ENCODE measurements at regions not wholly inside any gene's neighbourhood (a gene's known extent, or its start where the extent isn't known, plus 50 kb on each side); places are given as distances from the start of the nearest gene placed in this dataset.
"Not testable (repeated sequence)": the region's sequence is repeated elsewhere in the genome, so short reads cannot be mapped to it uniquely, and the experiment has no call there.

GRCh38 chr1:196060539-196060938, 547.7 kb downstream of the KCNT2 start:
- no peak overlapping the region for H3K4me3 ChIP-seq (ENCODE audit: low read length)
- H3K9me3 ChIP-seq (ENCODE audit: low read depth, low read length): no peaks in the 10 kb centered on the region
- H3K4me1 ChIP-seq (ENCODE audit: insufficient read depth, low read length): no peaks in the 10 kb centered on the region
- no peaks in the 10 kb centered on the region for H3K27me3 ChIP-seq (ENCODE audit: insufficient read depth, low read length)

GRCh38 chr1:196059210-196059609, 549.0 kb downstream of the KCNT2 start:
- Histone ChIP-seq H3K27me3 (ENCODE audit: insufficient read depth, low read length) (no peaks in the 10 kb centered on the region), H3K4me3 (ENCODE audit: low read length) (no peak overlapping the region), H3K4me1 (ENCODE audit: insufficient read depth, low read length) (no peaks in the 10 kb centered on the region), H3K9me3 (ENCODE audit: low read depth, low read length) (no peaks in the 10 kb centered on the region)

- Histone ChIP-seq H3K4me3 (ENCODE audit: low read length) (no peak overlapping the region), H3K27me3 (ENCODE audit: insufficient read depth, low read length) (no peaks in the 10 kb centered on the region), H3K4me1 (ENCODE audit: insufficient read depth, low read length) (no peaks in the 10 kb centered on the region), H3K9me3 (ENCODE audit: low read depth, low read length) (no peaks in the 10 kb centered on the region)
These were observed 551.3 kb downstream of the KCNT2 start for GRCh38 chr1:196056966-196057365.

- H3K9me3 ChIP-seq (ENCODE audit: low read depth, low read length): no peaks in the 10 kb centered on the region
- H3K4me3 ChIP-seq (ENCODE audit: low read length): no peak overlapping the region
- H3K4me1 ChIP-seq (ENCODE audit: insufficient read depth, low read length): no peaks in the 10 kb centered on the region
- H3K27me3 ChIP-seq (ENCODE audit: insufficient read depth, low read length): no peaks in the 10 kb centered on the region
These were observed 558.8 kb downstream of the KCNT2 start for GRCh38 chr1:196049407-196049806.

GRCh38 chr1:196043268-196043667, 565.0 kb downstream of the KCNT2 start:
- no peaks in the 10 kb centered on the region for H3K27me3 ChIP-seq (ENCODE audit: insufficient read depth, low read length)
- H3K4me3 ChIP-seq (ENCODE audit: low read length): no peak overlapping the region
- no peaks in the 10 kb centered on the region for H3K4me1 ChIP-seq (ENCODE audit: insufficient read depth, low read length)
- no peaks in the 10 kb centered on the region for H3K9me3 ChIP-seq (ENCODE audit: low read depth, low read length)

- no peak overlapping the region for H3K4me3 ChIP-seq (ENCODE audit: low read length)
- H3K4me1 ChIP-seq (ENCODE audit: insufficient read depth, low read length): no peaks in the 10 kb centered on the region
- no peaks in the 10 kb centered on the region for H3K27me3 ChIP-seq (ENCODE audit: insufficient read depth, low read length)
These were observed 574.0 kb downstream of the KCNT2 start for GRCh38 chr1:196034080-196034706.

GRCh38 chr1:196031387-196031786, 576.9 kb downstream of the KCNT2 start:
- not testable (repeated sequence) for H3K27me3 ChIP-seq (ENCODE audit: insufficient read depth, low read length); H3K4me1 ChIP-seq (ENCODE audit: insufficient read depth, low read length); H3K9me3 ChIP-seq (ENCODE audit: low read depth, low read length); H3K4me3 ChIP-seq (ENCODE audit: low read length)

More at GRCh38 chr1:196034080-196034706, 574.0 kb downstream of the KCNT2 start:
- peaks cover 4% of the 10 kb centered on the region for H3K9me3 ChIP-seq (ENCODE audit: low read depth, low read length)

- no peak overlapping the region for H3K4me3 ChIP-seq (ENCODE audit: low read length)
These were observed 577.8 kb downstream of the KCNT2 start for GRCh38 chr1:196030455-196030854.

GRCh38 chr1:196029410-196029809, 578.8 kb downstream of the KCNT2 start:
- H3K4me1 ChIP-seq (ENCODE audit: insufficient read depth, low read length): no peaks in the 10 kb centered on the region
- H3K9me3 ChIP-seq (ENCODE audit: low read depth, low read length): no peaks in the 10 kb centered on the region
- no peak overlapping the region for H3K4me3 ChIP-seq (ENCODE audit: low read length)
- H3K27me3 ChIP-seq (ENCODE audit: insufficient read depth, low read length): no peaks in the 10 kb centered on the region

More at GRCh38 chr1:196030455-196030854, 577.8 kb downstream of the KCNT2 start:
- peaks cover 4% of the 10 kb centered on the region for H3K9me3 ChIP-seq (ENCODE audit: low read depth, low read length)
- H3K4me1 ChIP-seq (ENCODE audit: insufficient read depth, low read length): no peaks in the 10 kb centered on the region
- H3K27me3 ChIP-seq (ENCODE audit: insufficient read depth, low read length): no peaks in the 10 kb centered on the region

GRCh38 chr1:196027127-196027526, 581.1 kb downstream of the KCNT2 start:
- H3K9me3 ChIP-seq (ENCODE audit: low read depth, low read length): no peaks in the 10 kb centered on the region
- H3K27me3 ChIP-seq (ENCODE audit: insufficient read depth, low read length): no peaks in the 10 kb centered on the region
- H3K4me3 ChIP-seq (ENCODE audit: low read length): no peak overlapping the region
- H3K4me1 ChIP-seq (ENCODE audit: insufficient read depth, low read length): no peaks in the 10 kb centered on the region

- H3K9me3 ChIP-seq (ENCODE audit: low read depth, low read length); H3K27me3 ChIP-seq (ENCODE audit: insufficient read depth, low read length); H3K4me3 ChIP-seq (ENCODE audit: low read length); H3K4me1 ChIP-seq (ENCODE audit: insufficient read depth, low read length): not testable (repeated sequence)
These were observed 587.1 kb downstream of the KCNT2 start for GRCh38 chr1:196021174-196021573.

- H3K4me3 ChIP-seq (ENCODE audit: low read length): no peak overlapping the region
- H3K27me3 ChIP-seq (ENCODE audit: insufficient read depth, low read length): no peaks in the 10 kb centered on the region
- no peaks in the 10 kb centered on the region for H3K4me1 ChIP-seq (ENCODE audit: insufficient read depth, low read length)
- no peaks in the 10 kb centered on the region for H3K9me3 ChIP-seq (ENCODE audit: low read depth, low read length)
These were observed 598.9 kb downstream of the KCNT2 start for GRCh38 chr1:196009362-196009761.

GRCh38 chr1:196007763-196008162, 600.5 kb downstream of the KCNT2 start:
- Histone ChIP-seq H3K9me3 (ENCODE audit: low read depth, low read length) (no peaks in the 10 kb centered on the region), H3K27me3 (ENCODE audit: insufficient read depth, low read length) (no peaks in the 10 kb centered on the region), H3K4me1 (ENCODE audit: insufficient read depth, low read length) (no peaks in the 10 kb centered on the region), H3K4me3 (ENCODE audit: low read length) (no peak overlapping the region)

GRCh38 chr1:196005426-196005825, 602.8 kb downstream of the KCNT2 start:
- no peaks in the 10 kb centered on the region for H3K27me3 ChIP-seq (ENCODE audit: insufficient read depth, low read length)
- no peaks in the 10 kb centered on the region for H3K4me1 ChIP-seq (ENCODE audit: insufficient read depth, low read length)
- H3K9me3 ChIP-seq (ENCODE audit: low read depth, low read length): no peaks in the 10 kb centered on the region
- H3K4me3 ChIP-seq (ENCODE audit: low read length): no peak overlapping the region

GRCh38 chr1:196004388-196004787, 603.9 kb downstream of the KCNT2 start:
- not testable (repeated sequence) for H3K9me3 ChIP-seq (ENCODE audit: low read depth, low read length); H3K4me3 ChIP-seq (ENCODE audit: low read length); H3K27me3 ChIP-seq (ENCODE audit: insufficient read depth, low read length); H3K4me1 ChIP-seq (ENCODE audit: insufficient read depth, low read length)

GRCh38 chr1:196002906-196003305, 605.3 kb downstream of the KCNT2 start:
- Histone ChIP-seq H3K27me3 (ENCODE audit: insufficient read depth, low read length) (no peaks in the 10 kb centered on the region), H3K4me1 (ENCODE audit: insufficient read depth, low read length) (no peaks in the 10 kb centered on the region), H3K4me3 (ENCODE audit: low read length) (no peak overlapping the region), H3K9me3 (ENCODE audit: low read depth, low read length) (no peaks in the 10 kb centered on the region)

Data from mononuclear cell (primary cell).